EL (cell line): ENCODE measurements at regions not wholly inside any gene's neighbourhood (a gene's known extent, or its start where the extent isn't known, plus 50 kb on each side); places are given as distances from the start of the nearest gene placed in this dataset.

ENCODE experiments used
- DNase-seq: peaks from one replicate; pipeline ENCODE4 v3.0.0-alpha.2; 2016

DNA sequence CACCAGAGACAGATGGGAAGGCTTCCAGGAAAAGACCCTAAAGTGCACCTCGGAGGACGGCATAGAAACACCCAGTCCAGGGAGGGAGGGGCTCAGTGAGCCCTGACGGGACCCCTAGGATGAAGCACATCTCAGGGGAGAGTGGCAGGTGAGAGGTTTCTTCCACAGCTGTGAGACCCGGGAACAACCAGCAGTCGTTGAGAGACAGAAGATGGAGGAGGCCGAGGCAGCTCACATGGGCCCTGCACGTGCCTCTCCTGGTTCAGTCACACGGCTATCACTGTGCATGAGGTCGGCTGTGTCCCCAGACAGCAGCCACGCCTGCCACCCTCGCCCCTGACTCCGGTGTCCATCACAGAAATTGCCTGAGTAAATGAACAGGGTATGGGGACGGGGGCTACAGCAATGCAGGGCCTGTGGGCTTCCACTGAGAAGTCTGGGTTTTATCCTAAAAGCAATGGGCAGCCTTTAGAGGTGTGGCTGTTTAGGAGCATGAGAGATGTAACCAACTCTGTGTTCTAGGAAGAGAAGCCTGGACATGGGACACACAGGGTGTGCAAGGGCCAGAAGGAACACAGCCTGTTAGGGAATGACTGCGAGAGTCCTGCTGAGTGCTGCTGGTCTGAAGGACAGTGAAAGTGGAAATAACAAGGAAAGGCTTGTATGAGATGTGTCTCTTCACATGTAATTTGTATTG, 102.0 kb downstream of the TMEM18 start:
- DNase-seq, result no peak

DNA sequence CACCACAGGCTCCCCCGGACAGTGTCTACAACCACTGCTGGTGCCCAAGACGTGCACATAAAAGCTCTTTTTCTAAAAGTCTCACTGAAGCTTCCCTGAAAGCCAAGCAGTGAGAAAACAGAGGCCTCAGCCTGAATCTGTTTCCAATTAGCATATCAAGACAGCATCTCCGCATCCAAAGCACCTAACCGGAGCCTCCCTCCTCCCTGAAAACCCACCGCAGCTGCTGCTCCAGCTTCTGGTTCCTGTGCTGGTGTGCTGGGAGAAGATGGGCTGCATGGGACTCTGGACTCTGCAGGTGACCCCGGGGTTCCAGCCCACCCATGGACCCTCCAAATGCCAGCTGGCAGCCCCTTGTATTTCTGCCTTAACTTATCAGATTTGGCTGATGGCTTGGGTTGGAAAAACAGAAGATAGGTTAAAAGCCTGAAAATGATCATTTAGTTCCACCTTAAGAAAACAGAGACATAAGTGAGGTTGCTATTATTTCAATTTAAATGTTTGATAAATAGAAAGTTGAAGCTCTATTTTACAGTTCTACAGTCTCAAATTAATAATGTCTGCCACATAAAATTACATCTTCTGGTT, 103.3 kb downstream of the TMEM18 start:
- DNase-seq, result no peak

- DNase-seq, result no peak
Observed at GRCh38 chr2:573025-573424, 104.2 kb downstream of the TMEM18 start.

GRCh38 chr2:569681-570080, 107.5 kb downstream of the TMEM18 start:
- no peak for DNase-seq

DNA sequence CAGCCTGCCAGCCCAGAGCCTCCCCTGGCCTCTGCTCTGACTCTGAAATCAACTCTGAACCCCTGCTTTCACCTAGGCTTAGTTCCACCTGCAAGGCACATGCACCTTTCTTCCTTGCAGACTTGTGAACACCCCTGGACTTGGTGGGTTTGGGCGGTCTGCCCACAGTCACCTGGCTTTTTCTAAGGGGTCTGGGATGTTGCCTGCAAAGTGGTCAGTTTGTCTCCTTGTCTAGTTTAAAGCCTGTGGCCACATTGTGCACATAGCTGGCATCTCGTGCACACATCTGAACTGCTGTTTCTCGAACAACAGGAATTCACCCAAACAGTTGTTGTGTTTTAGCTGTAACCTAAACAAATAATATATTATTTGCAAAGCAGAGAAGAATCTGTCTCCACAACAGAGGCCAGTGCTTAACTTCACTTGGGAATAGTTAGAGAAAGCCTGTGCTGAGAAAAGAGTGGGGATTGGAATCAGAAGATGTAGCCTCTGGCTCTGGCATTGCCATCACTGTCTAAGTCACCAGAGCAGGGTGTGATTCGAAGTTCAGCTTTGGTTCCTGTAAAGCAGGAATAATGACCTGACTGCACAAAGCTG, 108.5 kb downstream of the TMEM18 start:
- DNase-seq, result no peak

DNA sequence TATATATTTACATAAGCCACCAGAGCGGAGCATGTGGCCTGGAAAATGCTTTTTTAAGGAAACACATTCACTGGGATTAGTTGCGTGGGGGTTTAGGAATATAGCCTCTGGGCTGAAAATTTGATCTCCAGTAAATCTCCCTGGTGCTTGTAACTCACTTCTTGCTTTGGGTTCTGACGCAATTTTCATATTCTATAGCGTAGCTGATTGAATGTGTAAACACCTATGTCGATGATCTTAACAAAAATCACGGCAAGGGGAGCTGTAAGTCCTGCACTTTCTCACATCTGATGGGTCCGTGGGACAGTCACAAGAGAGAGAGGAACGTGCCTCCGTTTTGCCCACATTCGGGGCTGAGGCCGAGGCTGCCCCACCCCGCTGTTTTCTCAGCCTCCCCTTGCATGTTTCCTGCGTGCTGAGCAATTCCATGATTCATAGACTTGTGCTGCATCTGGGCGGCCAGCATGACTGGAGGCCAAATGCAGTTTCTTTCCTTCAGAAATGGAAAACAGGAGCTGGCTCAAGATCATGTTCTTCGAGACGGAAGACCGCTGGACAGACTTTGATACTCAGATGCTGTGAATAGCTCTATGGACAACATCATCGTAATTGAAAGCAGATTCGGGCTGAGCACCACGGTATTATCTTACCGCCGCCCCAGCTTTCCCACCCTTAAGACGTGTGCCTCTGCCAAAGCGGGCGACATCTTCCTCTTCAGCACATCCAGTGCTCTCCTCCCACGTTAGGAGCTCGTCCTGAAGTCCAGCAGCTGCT, 109.2 kb downstream of the TMEM18 start:
- DNase-seq, result peak; percentile 59

GRCh38 chr2:567496-567864, 109.7 kb downstream of the TMEM18 start:
- no peak for DNase-seq

- no peak for DNase-seq
Observed at GRCh38 chr2:566379-567313, 110.6 kb downstream of the TMEM18 start.

GRCh38 chr2:564471-565181, 112.6 kb downstream of the TMEM18 start:
- no peak for DNase-seq

GRCh38 chr2:563512-563911, 113.7 kb downstream of the TMEM18 start:
- DNase-seq, result no peak

DNA sequence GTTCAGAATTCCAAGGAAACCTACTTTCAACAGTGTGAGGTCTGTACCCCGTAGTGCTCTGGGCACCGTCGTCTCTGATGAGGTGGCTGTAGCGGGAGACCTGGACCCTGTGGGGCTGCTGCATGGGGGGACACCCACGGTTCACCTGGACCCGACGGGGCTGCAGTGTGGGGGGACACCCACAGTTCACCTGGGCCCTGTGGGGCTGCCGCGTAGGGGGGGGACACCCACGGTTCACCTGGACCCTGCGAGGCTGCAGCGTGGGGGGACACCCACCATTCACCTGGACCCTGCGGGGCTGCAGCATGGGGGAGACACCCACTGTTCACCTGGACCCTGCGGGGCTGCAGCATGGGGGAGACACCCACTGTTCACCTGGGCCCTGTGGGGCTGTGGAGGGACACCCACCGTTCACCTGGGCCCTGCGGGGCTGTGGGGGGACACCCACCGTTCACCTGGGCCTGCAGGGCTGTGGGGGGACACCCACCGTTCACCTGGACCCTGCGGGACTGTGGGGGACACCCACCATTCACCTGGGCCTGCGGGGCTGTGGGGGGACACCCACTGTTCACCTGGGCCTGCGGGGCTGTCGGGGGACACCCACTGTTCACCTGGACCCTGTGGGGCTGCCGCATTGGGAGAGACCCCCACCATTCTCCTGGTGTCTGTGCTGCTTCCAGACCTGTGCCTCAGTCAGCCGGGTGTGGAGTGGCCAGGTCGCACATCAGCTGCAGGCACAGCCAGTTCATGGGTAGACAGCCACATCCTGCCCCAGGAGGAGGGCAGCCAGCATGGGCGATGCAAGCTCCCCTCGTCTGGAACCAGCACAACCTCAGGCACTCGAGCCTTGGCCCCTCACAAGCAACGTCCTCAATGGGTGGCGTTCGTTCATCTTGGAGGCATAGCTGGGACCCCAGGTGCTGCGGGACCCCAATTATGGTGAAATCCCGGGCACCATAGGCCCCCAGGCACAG, 114.5 kb downstream of the TMEM18 start:
- DNase-seq, result no peak

DNA sequence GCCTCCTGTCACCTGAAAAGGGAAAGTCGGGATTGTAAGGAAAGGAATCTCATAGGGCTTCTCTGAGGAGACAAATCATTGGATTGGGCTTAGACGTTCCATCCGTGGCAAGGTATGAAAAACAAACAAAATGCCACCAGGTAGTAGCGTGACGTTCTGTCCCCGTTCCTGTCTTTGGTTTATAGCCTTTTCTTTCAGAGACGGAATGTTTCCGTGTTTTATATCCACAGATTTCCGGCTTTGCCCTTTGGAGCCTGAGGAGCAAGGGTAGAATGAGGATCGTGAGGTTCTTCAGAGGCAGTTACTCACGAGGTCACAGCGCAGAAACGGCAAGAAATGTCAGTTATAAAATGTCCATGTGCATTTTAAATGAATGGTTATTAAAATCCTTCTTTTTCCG, 118.3 kb downstream of the TMEM18 start:
- DNase-seq, result no peak

- DNase-seq, result no peak
Observed at GRCh38 chr2:558302-558642, 118.9 kb downstream of the TMEM18 start.

- DNase-seq, result no peak
Observed at GRCh38 chr2:557635-558301, 119.4 kb downstream of the TMEM18 start.

- no peak for DNase-seq
Observed at GRCh38 chr2:556485-556884, 120.7 kb downstream of the TMEM18 start.

GRCh38 chr2:555164-555922, 121.9 kb downstream of the TMEM18 start:
- no peak for DNase-seq

GRCh38 chr2:554444-554843, 122.8 kb downstream of the TMEM18 start:
- no peak for DNase-seq

GRCh38 chr2:552906-553305, 124.3 kb downstream of the TMEM18 start:
- no peak for DNase-seq

- no peak for DNase-seq
Observed at GRCh38 chr2:551621-552020, 125.6 kb downstream of the TMEM18 start.
